Loucy (cell line): ENCODE measurements at regions not wholly inside any gene's neighbourhood (a gene's known extent, or its start where the extent isn't known, plus 50 kb on each side); places are given as distances from the start of the nearest gene placed in this dataset.

Source experiments
- CTCF ChIP-seq: fragments of 200-600 bp; sonication (generic); conservative IDR thresholded peaks from 2 replicates; pipeline ENCODE4 v1.5.1; 2014; ENCODE audit warnings: mild to moderate bottlenecking, antibody characterized with exemption, low read length
- EZH2phosphoT487 ChIP-seq: fragments of 200-600 bp; IDR thresholded peaks from 2 replicates; pipeline ENCODE4 v1.6.1; 2018; ENCODE audit warnings: antibody characterized with exemption, mild to moderate bottlenecking, moderate library complexity, borderline replicate concordance

- TF ChIP-seq CTCF (no peak), EZH2phosphoT487 (no peak)
Observed at GRCh38 chr9:120202856-120203654, 376.9 kb downstream of the CDK5RAP2 start.
